Astrocyte (in vitro differentiated cells and primary cell): ENCODE measurements at regions not wholly inside any gene's neighbourhood (a gene's known extent, or its start where the extent isn't known, plus 50 kb on each side); places are given as distances from the start of the nearest gene placed in this dataset.
"Not testable (repeated sequence)": the region's sequence is repeated elsewhere in the genome, so short reads cannot be mapped to it uniquely, and the experiment has no call there.

Source experiments
- CTCF ChIP-seq: IDR thresholded peaks from 2 replicates; pipeline ENCODE4 v1.5.1; 2011; ENCODE audit warnings: low read depth, mild to moderate bottlenecking, inconsistent platforms, low read length, moderate library complexity; ENCODE audit not compliant: insufficient read depth
- EZH2 ChIP-seq: IDR thresholded peaks from 2 replicates; pipeline ENCODE4 v1.6.1; 2012; ENCODE audit warnings: mild to moderate bottlenecking, low read length, inconsistent platforms; ENCODE audit not compliant: insufficient read depth

- not testable (repeated sequence) for TF ChIP-seq CTCF, EZH2
Observed at GRCh38 chr4:54993473-54994026, 131.8 kb downstream of the KDR start.
